ENCODE measurements at regions not wholly inside any gene's neighbourhood (a gene's known extent, or its start where the extent isn't known, plus 50 kb on each side); places are given as distances from the start of the nearest gene placed in this dataset.

- DNase-seq: no peak
Observed at GRCh38 chr1:98018074-98018473, 97.2 kb upstream of the DPYD start.

GRCh38 chr1:98017184-98017583 is 96.3 kb upstream of the DPYD start:
- no peak for DNase-seq

GRCh38 chr1:98008373-98008772 is 87.5 kb upstream of the DPYD start:
- DNase-seq: no peak

- DNase-seq: no peak
Observed at GRCh38 chr1:98005326-98006010, 84.6 kb upstream of the DPYD start.

- DNase-seq: no peak
Observed at GRCh38 chr1:98003442-98003841, 82.6 kb upstream of the DPYD start.

GRCh38 chr1:98002288-98002687 is 81.5 kb upstream of the DPYD start:
- DNase-seq: no peak

- no peak for DNase-seq
Observed at GRCh38 chr1:98001764-98002163, 80.9 kb upstream of the DPYD start.

GRCh38 chr1:97999320-97999719 is 78.5 kb upstream of the DPYD start:
- no peak for DNase-seq

- DNase-seq: no peak
Observed at GRCh38 chr1:97996880-97997279, 76.0 kb upstream of the DPYD start.

GRCh38 chr1:97989094-97989680 is 68.4 kb upstream of the DPYD start:
- DNase-seq: no peak

- DNase-seq: no peak
Observed at GRCh38 chr1:97986041-97987005, 65.5 kb upstream of the DPYD start.

- no peak for DNase-seq
Observed at GRCh38 chr1:97983126-97983525, 62.3 kb upstream of the DPYD start.

- no peak for DNase-seq
Observed at GRCh38 chr1:97980530-97980929, 59.7 kb upstream of the DPYD start.

- DNase-seq: no peak
Observed at GRCh38 chr1:97976801-97977200, 56.0 kb upstream of the DPYD start.

Measured in stimulated activated CD4-positive, alpha-beta T cell treated with anti-CD3 and anti-CD28 coated beads, Interleukin-4, amount 100 ng/mL, for 1 hour (primary cell).